IMR-90 (cell line): ENCODE measurements at regions not wholly inside any gene's neighbourhood (a gene's known extent, or its start where the extent isn't known, plus 50 kb on each side); places are given as distances from the start of the nearest gene placed in this dataset.

Source experiments
- ATAC-seq: fragments of 200-7000 bp; cut with Tn5 transposase; 2 replicates; pipeline ENCODE4 v1.9.1; 2020; ENCODE audit warnings: low read depth, mild to moderate bottlenecking, moderate library complexity
- BruUV-seq: library from RNA; stranded (reverse); fragments of 400-500 nt; replicated peaks from 2 replicates; lab custom pipeline; 2021; lab: Mats Ljungman, UMichigan
- CTCF ChIA-PET: fragments of 300-600 bp; formaldehyde crosslinking; extraction: SDS; loops from one replicate; lab custom pipeline; 2021; ENCODE audit warnings: antibody characterized with exemption; lab: Yijun Ruan, JAX
- POLR2A ChIA-PET: fragments of 300-600 bp; sonication (Branson Sonifier 250); formaldehyde crosslinking; loops from one replicate; lab custom pipeline; 2022; ENCODE audit warnings: antibody characterized with exemption; ENCODE audit not compliant: unreplicated experiment; lab: Charles Lee
- DNase-seq: peaks from one replicate; pipeline ENCODE4 v3.0.0; 2013
- H2AFZ ChIP-seq: replicated peaks from 2 replicates; pipeline ENCODE3; 2013; ENCODE audit warnings: low read length, mild to moderate bottlenecking; ENCODE audit not compliant: poor library complexity
- H2AK5ac ChIP-seq: 2 replicates; pipeline ENCODE4 v1.6.1; 2013; ENCODE audit warnings: low read depth, low read length, inconsistent platforms
- H2AK9ac ChIP-seq: replicated peaks from 2 replicates; pipeline ENCODE3; 2013; ENCODE audit warnings: mild to moderate bottlenecking, low read depth, low read length, moderate library complexity; ENCODE audit not compliant: poor library complexity
- H2BK120ac ChIP-seq: 2 replicates; pipeline ENCODE4 v1.6.1; 2013; ENCODE audit warnings: low read depth, low read length, inconsistent platforms
- H2BK15ac ChIP-seq: 3 replicates; pipeline ENCODE4 v1.6.1; 2013; ENCODE audit warnings: low read depth, low read length, inconsistent platforms
- H2BK20ac ChIP-seq: 2 replicates; pipeline ENCODE4 v1.6.1; 2013; ENCODE audit warnings: low read depth, mild to moderate bottlenecking, inconsistent platforms, low read length, moderate library complexity
- H2BK5ac ChIP-seq: 2 replicates; pipeline ENCODE4 v1.6.1; 2013; ENCODE audit warnings: mild to moderate bottlenecking, low read depth, low read length, inconsistent platforms; ENCODE audit not compliant: poor library complexity, severe bottlenecking
- H3K14ac ChIP-seq: replicated peaks from 2 replicates; pipeline ENCODE4 v1.6.1; 2013; ENCODE audit warnings: low read depth, low read length, inconsistent platforms
- H3K18ac ChIP-seq: 2 replicates; pipeline ENCODE4 v1.6.1; 2013; ENCODE audit warnings: low read depth, low read length, control low read depth
- H3K23ac ChIP-seq: 2 replicates; pipeline ENCODE4 v1.6.1; 2013; ENCODE audit warnings: low read depth, low read length, inconsistent platforms
- H3K27ac ChIP-seq: 2 replicates; pipeline ENCODE4 v1.5.1; 2013; ENCODE audit warnings: mild to moderate bottlenecking, control low read depth, low read length; ENCODE audit not compliant: insufficient read depth
- H3K27me3 ChIP-seq: 2 replicates; pipeline ENCODE4 v1.6.1; 2013; ENCODE audit warnings: low read length; ENCODE audit not compliant: control insufficient read depth, insufficient read depth
- H3K36me3 ChIP-seq: 2 replicates; pipeline ENCODE4 v1.6.1; 2013; ENCODE audit warnings: low read length, mixed read lengths; ENCODE audit not compliant: control insufficient read depth, insufficient read depth
- H3K4ac ChIP-seq: 2 replicates; pipeline ENCODE4 v1.6.1; 2013; ENCODE audit warnings: low read depth, low read length, inconsistent platforms
- H3K4me1 ChIP-seq: 2 replicates; pipeline ENCODE4 v1.6.1; 2013; ENCODE audit warnings: low read length, mixed read lengths; ENCODE audit not compliant: control insufficient read depth, insufficient read depth
- H3K4me2 ChIP-seq: 2 replicates; pipeline ENCODE4 v1.6.1; 2013; ENCODE audit warnings: low read depth, mild to moderate bottlenecking, control low read depth, low read length, moderate library complexity
- H3K4me3 ChIP-seq: 2 replicates; pipeline ENCODE4 v1.5.1; 2013; ENCODE audit warnings: low read depth, mild to moderate bottlenecking, control low read depth, low read length, moderate library complexity; ENCODE audit not compliant: insufficient read depth
- H3K56ac ChIP-seq: 2 replicates; pipeline ENCODE4 v1.6.1; 2013; ENCODE audit warnings: low read length, inconsistent platforms; ENCODE audit not compliant: insufficient read depth; ENCODE audit errors: extremely low read depth
- H3K79me1 ChIP-seq, 2 experiments: 2 replicates each; pipeline ENCODE4 v1.6.1; 2013; ENCODE audit warnings: low read length in 2 of 2, inconsistent platforms in 1 of 2, low read depth in 1 of 2
- H3K9ac ChIP-seq: 2 replicates; pipeline ENCODE4 v1.6.1; 2013; ENCODE audit warnings: low read depth, low read length, control low read depth
- H3K9me1 ChIP-seq: 2 replicates; pipeline ENCODE4 v1.6.1; 2013; ENCODE audit warnings: low read length, inconsistent platforms; ENCODE audit not compliant: insufficient read depth
- H3K9me3 ChIP-seq: 2 replicates; pipeline ENCODE4 v1.6.1; 2013; ENCODE audit warnings: low read length; ENCODE audit not compliant: control insufficient read depth, insufficient read depth
- H4K20me1 ChIP-seq: 2 replicates; pipeline ENCODE4 v1.6.1; 2013; ENCODE audit warnings: low read length, inconsistent platforms; ENCODE audit not compliant: insufficient read depth
- H4K5ac ChIP-seq: 2 replicates; pipeline ENCODE4 v1.6.1; 2013; ENCODE audit warnings: mild to moderate bottlenecking, low read depth, low read length, control low read depth
- H4K8ac ChIP-seq, 2 experiments: 2 replicates each; pipeline ENCODE4 v1.6.1; 2013; ENCODE audit warnings: low read depth in 2 of 2, low read length in 2 of 2, control low read depth in 1 of 2, inconsistent platforms in 1 of 2
- H4K91ac ChIP-seq: 2 replicates; pipeline ENCODE4 v1.6.1; 2013; ENCODE audit warnings: low read depth, low read length, inconsistent platforms; ENCODE audit not compliant: insufficient read depth
- BHLHE40 ChIP-seq: fragments of 150-350 bp; IDR thresholded peaks from 2 replicates; pipeline ENCODE4 v1.6.1; 2016; ENCODE audit warnings: mild to moderate bottlenecking, low read depth, low read length
- CHD1 ChIP-seq: IDR thresholded peaks from 2 replicates; pipeline ENCODE4 v1.6.1; 2012; ENCODE audit warnings: low read depth, low read length, improper control_type of control experiment
- MAZ ChIP-seq: IDR thresholded peaks from 2 replicates; pipeline ENCODE4 v1.6.1; 2012; ENCODE audit warnings: low read depth, mild to moderate bottlenecking, low read length, improper control_type of control experiment, moderate library complexity, borderline replicate concordance
- POLR2A ChIP-seq: IDR thresholded peaks from 2 replicates; pipeline ENCODE4 v1.6.1; 2012; ENCODE audit warnings: mild to moderate bottlenecking, low read depth, low read length
- WGBS, 2 experiments: methylation state at CpG; one replicate each; pipeline versions ENCODE4 v1.1.5 to v1.1.7; 2013; ENCODE audit warnings: missing lambda C conversion rate in 2 of 2; ENCODE audit not compliant: insufficient read length in 1 of 2; ENCODE audit errors: extremely low coverage in 2 of 2; 5-methylcytosine and 5-hydroxymethylcytosine counted together
- dilution Hi-C: fragments of 300-500 bp; cut with HindIII; formaldehyde crosslinking; loops from one replicate; pipeline ENCODE4 v1.14.3; 2018; ENCODE audit warnings: low sequenced_read_pairs; ENCODE audit not compliant: unreplicated experiment
- in situ Hi-C: fragments of 300-500 bp; cut with MboI; formaldehyde crosslinking; loops from 3 replicates; pipeline ENCODE4 v1.14.3; 2019; ENCODE audit warnings: low sequenced_read_pairs, inconsistent platforms, mixed read lengths
- intact Hi-C: fragments of 100-400 bp; cut with micrococcal nuclease; formaldehyde crosslinking; loops from 2 replicates; pipeline ENCODE4 v1.10.0; 2022
- TF ChIP-seq, protein P1 (sequence below): fragments of 150-350 bp; IDR thresholded peaks from 2 replicates; pipeline ENCODE4 v1.6.1; 2016; ENCODE audit warnings: low read depth, mild to moderate bottlenecking, low read length, moderate library complexity, borderline replicate concordance

DNA sequence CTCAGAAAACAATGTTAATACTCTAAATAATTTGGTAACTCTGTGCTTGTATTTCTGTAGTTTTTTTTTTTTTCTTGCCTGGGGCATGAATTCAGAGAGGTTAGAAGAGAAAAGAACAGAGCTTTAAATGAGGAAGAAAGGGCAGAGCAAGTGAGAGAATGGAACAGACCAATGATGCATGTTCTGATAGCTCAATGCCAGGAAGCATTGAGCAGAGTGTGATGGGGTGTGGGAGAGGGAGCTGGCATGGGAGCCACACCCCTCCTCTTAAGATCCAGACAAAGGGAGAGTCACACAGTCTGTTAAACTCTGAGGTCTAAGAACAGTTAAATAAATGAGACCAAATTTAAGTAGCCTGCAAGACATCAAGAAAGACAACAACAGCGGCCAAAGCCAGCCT, 538.6 kb downstream of the TUSC7 start:
- no CpG with 5 or more reads among the region's 1 CpG for WGBS, 2 experiments
- Histone ChIP-seq H2AK5ac (no peak overlapping the region), H2BK120ac (no peak overlapping the region), H4K5ac (no peak overlapping the region), H2BK5ac (no peak overlapping the region), H4K8ac (no peak overlapping the region), H2AK9ac (no peak overlapping the region), H3K56ac (no peak overlapping the region), H3K4me1 (no peaks in the 10 kb centered on the region), H3K4ac (no peak overlapping the region), H3K9ac (no peak overlapping the region), H2AFZ (no peak overlapping the region), H3K36me3 (no peaks in the 10 kb centered on the region), H3K14ac (no peak overlapping the region), H3K9me1 (no peaks in the 10 kb centered on the region), H3K23ac (no peak overlapping the region), H3K4me3 (no peak overlapping the region), H3K27me3 (no peaks in the 10 kb centered on the region), H3K4me2 (no peak overlapping the region), H2BK15ac (no peak overlapping the region), H3K18ac (no peak overlapping the region), H4K20me1 (no peaks in the 10 kb centered on the region), H3K9me3 (no peaks in the 10 kb centered on the region), H3K79me1 (no peaks in the 10 kb centered on the region), H3K27ac (no peak overlapping the region), H4K91ac (no peak overlapping the region), H2BK20ac (no peak overlapping the region)
- intact Hi-C loops: no loop called here
- CTCF ChIA-PET: interaction anchor here (0.6 kb wide), 1 partner anchor 258 kb away, joined by 5 read pairs; no protein-coding TSS in a partner anchor
- DNase-seq (no peak), ATAC-seq (no peak)
- dilution Hi-C loops: no loop called here
- in situ Hi-C loops: no loop called here
- POLR2A ChIA-PET: interaction anchor here (0.6 kb wide), 1 partner anchor 436 kb away, joined by 3 read pairs; no protein-coding TSS in a partner anchor
- no TSS peak for BruUV-seq
- no peak for TF ChIP-seq MAZ
- TF ChIP-seq POLR2A: no peak
- TF ChIP-seq CHD1: no peak
- no peak for TF ChIP-seq BHLHE40
- TF ChIP-seq, protein P1, sequence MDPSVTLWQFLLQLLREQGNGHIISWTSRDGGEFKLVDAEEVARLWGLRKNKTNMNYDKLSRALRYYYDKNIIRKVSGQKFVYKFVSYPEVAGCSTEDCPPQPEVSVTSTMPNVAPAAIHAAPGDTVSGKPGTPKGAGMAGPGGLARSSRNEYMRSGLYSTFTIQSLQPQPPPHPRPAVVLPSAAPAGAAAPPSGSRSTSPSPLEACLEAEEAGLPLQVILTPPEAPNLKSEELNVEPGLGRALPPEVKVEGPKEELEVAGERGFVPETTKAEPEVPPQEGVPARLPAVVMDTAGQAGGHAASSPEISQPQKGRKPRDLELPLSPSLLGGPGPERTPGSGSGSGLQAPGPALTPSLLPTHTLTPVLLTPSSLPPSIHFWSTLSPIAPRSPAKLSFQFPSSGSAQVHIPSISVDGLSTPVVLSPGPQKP: no peak
